Hematopoietic multipotent progenitor cell treated with erythropoietin and hydrocortisone succinate and interleukin-3 and kit ligand, for 6 days (in vitro differentiated cells): ENCODE measurements at regions not wholly inside any gene's neighbourhood (a gene's known extent, or its start where the extent isn't known, plus 50 kb on each side); places are given as distances from the start of the nearest gene placed in this dataset.

ENCODE experiments used
- DNase-seq: peaks from one replicate; pipeline ENCODE4 v3.0.0-alpha.2; 2015

DNA sequence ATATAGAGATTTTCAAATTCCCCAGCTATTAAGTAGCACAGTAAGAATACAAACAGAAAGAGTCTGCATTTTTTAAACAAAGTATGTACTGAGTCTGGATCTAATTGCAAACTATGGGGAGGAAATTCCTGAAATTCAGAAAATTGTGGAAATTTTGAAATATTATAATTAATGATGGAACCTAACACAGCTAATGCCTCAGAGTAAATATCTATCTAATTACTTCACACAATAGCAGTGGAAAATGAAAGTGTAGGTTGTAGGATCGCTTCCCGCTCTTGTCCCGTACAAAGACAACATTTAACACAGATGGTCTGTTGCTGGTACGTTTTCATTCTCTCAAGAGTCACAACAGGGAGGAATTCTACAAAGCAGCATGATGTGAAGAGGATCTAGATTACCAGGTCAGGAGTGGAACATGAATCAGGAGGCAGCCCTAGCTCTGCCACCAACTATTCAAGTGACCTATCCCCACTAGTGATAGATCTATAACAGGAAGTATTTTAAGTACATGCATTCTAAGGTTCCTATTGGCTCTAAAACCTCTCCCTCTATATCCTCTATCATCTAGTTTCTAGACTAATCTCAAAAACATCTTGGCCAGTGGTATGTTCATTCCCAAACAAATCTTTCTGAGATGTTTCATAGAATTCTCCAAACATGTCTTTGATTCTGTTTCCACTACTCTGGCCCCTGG, 58.9 kb upstream of the GRAMD2B start:
- no peak for DNase-seq

DNA sequence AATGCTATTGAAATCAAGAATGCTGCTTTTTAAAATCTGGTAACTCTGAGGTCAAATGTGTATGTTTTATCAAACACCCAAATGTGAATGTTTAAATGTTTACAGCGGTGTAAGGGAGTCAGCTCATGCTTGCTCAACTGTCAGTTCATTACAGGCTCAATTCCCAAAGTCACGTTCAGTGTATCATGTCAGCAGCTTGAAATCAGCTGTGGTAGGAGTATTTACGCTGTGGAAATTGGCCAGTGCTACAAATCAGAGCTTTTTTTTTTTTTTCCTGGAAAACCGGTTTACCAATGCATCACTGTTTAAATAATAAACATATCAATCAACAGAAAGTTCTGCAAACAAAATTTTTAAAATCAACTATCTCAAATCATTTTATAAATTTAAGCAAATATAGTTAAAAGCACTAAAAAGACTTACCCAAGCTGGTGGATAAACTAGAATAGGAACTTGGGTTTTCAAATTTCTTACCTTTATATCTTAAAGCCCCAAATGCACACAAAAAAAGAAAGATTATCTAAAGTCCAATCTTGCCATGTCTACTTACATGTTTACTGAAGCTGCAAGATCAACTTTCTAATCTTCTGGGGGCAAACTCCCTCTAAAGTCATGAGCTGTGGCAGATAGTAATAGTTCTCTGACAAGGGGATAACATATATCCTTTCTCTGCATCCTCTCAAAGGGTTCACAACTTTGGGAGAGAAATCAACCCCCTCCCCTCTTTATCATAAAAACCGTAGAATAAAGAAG, 57.6 kb upstream of the GRAMD2B start:
- no peak for DNase-seq

DNA sequence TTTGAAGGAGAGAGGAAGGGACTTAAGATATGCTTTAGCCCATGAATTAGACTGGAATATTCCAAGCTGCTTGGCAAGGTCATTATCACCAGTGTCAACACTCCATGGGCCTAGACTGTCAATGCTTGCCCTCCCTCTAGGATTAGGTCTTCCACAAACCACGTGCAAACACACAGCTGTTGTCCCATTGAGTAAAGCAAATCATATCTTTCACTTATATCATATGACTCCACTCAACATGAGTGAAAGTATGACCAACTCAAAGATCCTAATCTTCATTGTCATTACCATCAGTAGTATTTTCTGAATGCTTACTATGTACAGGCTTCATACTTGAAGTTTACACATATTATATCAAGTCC, 57.0 kb upstream of the GRAMD2B start:
- DNase-seq = no peak

DNA sequence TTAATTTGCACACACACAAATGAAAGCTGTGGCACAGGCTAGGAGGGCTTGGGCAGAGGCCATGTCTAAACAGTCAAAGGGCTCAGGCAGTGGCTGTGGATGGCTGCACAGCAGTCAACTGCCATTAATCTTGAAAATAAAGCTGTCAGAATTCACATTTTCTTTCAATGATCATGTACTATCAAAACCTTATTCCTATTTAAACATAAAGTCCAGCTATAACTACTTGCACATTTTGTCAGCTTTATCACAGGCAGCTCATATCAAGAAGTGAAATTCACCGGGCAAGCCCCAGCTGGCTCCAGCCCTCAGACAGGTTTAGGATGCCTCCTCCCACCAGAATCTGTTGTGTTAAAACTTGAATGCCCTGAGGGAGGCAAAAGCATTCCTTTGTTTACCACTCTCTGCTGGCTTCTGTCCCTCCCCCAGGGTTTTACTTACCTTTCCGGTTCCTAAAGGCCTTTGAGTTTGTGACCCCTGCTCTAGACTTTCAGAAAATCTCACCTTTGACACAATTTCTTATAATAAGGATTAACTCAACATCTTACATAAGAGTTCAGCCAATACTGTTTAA, 54.9 kb upstream of the GRAMD2B start:
- no peak for DNase-seq

DNA sequence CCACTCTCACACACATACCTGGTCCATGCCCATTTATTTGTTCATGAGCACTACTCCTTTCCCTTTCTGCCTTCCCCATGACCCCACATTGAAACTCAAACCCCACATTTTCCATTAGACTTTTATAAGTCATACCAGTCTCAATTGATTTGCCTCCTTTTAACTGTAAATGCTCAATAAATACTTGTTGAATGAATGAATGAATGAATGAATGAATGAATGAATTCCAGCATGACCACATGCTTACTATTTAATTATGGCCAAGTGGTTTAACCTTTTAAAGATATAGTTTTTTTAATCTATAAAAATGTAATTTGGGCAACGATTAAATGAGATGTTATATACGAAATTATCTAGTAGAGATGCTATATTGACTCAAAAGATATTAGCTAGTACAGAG, 54.1 kb upstream of the GRAMD2B start:
- DNase-seq = no peak

DNA sequence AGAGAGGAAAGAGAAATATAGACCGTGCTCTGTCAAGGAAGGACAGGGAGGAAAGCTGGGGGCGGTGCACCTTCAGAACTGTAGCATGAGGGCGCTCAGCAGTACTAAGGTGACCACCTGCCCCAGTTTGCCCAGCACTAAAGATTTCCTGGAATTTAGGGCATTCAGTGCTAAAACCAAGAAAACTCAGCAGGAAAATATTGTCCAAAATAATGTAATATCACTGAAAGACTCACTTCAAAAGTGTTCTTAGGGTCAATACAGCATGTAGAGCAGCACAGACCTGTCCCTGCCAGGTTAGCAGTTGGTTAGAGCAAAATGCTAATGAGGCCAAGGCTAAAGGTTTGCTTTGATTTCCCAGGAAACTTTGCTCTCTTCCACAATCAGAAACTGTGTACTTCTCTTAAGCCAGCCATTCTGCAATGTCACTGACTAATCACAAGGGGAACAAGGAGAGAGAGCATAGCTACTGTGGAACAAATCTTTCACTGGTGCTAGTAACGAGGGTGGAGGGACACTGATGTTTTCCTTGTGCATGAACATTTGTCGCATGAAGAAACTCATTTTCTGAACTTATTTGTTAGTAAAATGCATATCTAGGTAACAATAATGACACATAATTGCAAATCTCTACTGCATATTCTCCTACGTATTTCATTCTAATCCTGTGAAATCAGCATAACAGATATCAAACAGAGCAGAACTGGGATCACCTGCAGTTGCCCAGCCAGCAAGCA, 53.0 kb upstream of the GRAMD2B start:
- no peak for DNase-seq

DNA sequence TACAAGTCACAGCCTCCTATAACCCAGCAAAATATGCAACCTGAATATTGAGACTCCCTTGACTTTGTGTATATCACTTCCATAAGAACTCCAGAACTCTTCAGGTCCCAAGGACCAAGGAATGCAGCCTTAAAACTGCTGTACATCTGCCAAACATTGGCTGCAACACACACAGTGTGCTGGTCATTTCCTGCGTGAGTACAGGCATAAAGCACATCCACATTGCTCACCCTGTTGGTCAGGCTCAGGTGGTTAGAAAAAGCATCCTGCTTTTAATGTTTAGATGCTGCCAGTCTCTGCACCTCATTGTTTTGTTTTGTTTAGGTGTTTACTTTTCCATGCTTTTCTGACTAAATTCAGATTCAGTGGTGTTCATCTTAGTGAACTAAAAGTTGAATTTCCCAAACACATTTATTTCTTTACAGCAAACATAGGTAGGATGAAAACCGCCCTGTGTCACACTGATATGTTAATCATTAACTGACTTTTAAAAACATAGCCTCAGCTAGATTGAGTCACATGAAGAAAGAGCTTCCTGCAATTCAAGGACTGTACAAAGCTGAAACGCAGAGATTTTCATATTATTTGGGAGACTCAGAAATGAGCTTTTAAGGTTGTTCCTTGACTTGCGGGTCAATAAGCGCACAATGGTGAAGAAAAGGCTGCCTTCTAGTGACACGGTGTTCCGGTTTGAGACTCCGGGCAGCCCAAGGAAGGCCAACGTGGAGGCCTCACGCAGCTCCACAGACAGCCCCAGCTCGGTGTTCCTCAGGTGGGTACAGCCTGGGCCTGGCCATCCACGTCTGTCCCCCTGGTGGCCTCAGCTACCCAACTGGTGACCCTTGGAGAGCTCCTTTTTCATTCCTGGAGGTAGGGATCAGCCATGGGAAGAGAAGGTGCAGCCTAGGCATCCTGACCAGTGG, 52.2 kb upstream of the GRAMD2B start:
- DNase-seq = no peak

DNA sequence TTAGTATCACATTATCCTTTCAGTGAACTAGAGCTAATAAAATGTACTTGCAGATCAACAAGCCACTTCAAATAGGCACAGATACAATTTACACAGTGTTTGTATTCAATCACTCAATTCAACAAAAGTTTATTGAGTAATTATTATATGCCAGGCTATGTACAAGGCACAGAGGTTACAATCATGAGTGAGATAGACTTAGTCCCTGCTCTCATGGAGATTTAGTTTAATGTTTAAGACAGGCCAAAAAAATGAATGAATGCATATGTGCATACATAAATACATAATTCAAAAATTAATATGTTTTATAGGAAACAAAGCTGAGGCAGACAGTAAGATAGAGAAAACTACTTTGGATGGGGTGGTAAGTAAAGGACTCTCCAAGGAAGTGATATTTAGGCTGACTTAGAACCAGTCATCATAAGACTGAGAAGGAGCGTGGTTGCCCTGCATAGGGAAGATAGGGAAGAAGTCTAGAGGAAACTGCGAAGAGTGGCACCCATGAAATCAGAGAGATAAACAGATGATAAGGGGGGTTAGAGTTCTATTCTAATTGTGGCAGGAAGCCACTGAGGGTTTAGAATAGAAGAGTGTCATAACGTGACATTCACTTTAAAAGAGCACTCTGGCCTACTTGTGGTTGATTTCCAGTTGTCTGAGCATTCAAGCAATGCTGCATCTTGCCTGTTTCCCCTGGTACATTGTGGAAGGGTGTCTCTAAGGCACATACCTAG, 49.7 kb upstream of the GRAMD2B start:
- DNase-seq = peak; percentile 42
